Femur (tissue), 1 donor: ENCODE measurements at regions not wholly inside any gene's neighbourhood (a gene's known extent, or its start where the extent isn't known, plus 50 kb on each side); places are given as distances from the start of the nearest gene placed in this dataset.
"Not testable (repeated sequence)": the region's sequence is repeated elsewhere in the genome, so short reads cannot be mapped to it uniquely, and the experiment has no call there.

Experiments used
- DNase-seq: peaks from one replicate; pipeline ENCODE4 v3.0.0-alpha.2; 2017

DNA sequence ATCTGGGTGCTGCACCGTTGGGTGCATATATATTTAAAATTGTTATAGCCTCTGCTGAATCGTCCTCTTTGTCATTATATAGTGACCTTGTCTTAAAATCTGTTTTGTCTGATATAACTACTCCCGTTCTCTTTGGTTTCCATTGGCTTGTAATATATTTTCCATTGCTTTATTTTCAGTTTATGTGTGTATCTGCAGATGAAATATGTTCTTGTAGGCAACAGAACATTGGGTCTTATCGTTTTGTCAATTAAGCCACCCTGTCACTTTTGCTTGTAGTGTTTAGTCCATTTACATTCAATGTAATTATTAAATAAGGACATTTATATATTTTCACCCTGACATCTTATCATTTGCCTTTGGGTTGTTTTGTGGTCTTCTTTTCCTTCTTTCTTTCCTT is 933.9 kb downstream of the EPHA7 start:
- no peak for DNase-seq

DNA sequence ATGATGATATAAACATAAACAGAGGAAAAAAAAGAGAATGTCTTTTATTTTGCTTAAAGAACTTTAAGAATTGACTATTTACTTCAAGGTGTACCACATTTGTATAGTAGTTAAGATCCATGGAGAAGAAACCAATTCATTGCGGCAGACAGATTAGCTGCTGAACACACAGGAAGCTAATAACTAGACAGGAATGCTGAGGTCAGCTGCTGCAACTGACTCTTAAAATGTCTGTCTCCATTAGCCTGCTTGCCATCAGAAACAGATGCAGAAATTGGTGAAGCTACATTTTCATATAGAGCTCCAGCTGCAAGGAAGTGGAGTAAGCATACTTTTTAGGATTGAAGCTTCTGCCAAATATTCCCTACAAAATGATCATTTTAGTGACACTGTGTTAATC is 939.5 kb downstream of the EPHA7 start:
- DNase-seq: no peak

DNA sequence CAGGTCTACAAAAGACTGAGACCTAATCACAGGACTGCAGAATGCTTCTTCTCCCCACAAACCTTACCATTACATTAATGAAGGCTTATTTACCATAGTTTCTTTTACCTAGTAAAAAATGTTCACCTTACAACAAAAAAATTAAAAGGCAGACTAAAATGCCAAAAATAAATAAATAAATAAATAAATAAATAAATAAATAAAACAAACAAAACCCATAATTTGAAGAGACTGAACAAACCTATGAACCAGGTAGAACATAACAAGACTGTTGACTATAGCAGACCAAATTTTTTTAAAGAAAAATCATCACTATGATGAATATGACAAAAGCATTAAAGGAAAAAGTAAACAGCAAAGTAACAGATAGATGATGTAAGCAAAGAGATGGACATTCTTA is 946.3 kb downstream of the EPHA7 start:
- no peak for DNase-seq

DNA sequence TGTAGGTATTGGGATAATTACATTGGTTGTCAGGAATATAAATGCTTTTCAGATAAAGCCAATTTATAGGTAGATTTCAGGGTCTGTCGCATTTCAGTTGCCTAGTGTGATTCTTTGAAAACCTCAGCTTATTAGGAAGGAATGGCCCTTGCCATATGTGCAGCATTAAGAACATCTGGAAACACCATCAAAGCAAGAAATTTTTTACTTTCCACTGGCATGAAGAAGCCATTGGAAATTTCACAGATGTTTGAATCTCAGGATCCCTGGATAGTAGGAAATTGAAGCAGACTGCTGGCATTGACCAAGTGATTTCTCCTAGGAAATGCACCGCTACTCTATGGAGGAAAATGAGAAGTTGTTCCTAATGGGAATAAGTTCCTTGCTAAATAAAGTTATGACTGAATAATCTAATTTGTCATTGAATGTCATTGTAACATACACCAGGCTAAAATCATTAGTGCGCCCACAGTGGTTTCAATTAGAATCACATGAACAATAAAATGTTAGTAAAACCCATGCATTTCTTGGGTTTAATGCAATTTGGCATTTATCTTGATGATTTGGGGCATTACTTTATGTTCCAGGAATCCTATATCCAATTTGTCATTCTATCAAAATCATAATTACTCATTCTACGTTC is 950.1 kb downstream of the EPHA7 start:
- no peak for DNase-seq

DNA sequence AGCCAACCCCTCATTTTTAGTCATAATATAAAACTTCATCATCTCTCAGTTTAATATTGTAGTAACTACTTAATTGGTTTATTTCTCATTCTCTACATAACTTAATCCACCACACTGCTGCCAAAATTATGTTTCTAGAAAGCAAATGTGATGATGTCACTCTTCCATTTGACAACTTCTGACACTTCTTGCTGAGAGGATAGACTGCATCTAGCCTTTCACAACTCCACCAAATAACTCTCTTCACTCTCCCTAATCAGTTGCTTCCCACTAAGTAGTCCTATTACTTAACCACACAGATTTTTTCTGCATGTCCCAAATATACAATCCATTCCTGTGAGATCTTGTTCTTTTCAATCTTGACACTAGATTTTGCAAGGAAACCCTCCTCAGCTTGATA is 951.3 kb downstream of the EPHA7 start:
- DNase-seq: no peak

DNA sequence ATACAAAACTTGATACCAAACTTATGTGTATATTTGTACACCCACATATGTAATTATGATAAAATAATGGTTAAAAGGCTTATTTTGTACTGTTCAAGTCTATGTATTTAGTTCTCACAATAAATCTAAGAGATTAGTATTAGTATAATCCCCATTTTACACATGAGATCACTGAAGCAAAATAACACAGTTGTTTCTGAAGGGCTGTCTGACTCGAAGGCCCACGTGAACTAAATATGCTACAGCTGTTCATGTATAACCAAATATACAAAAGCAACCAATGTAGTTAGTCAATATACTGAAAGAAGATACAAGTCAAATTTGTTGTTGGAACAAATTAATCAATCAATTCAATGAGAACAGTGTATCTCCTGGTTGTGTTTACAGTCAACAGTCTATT is 959.2 kb downstream of the EPHA7 start:
- no peak for DNase-seq

DNA sequence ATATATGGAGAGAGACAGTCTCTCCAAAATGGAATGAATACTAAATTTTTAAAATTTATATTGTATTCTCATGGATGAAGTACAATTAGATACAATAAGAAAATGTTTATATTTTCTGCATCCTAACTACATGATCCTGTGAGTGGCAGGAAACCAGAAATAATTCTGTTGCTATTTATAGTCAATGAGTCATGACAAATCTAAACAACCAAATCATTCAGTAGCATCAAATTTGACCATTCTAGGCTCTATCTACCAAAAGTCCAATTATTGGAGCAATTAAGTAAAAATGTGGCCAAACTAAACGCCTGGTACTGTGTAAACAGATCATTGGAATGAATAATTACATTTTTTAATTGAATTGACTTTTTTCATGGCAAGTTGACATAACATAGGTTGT is 959.8 kb downstream of the EPHA7 start:
- DNase-seq: no peak

DNA sequence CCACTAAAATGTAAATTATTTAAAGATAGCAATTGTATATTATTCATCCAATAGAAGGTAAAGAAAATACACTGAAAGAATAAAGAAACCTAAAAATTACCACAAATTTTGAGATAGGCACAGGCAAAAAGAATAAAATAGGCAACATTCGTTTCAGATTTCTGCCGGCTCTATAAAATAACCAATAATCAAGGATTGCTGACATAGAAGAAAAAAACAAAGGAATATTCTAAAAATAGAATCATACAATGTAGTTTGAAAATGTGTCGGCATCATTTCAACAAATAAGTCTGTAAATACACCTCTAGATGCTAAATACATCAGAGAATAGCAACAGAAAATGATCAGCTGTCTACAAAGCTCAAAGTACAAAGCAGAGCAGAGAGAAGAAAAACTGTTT is 973.3 kb downstream of the EPHA7 start:
- DNase-seq: no peak

DNA sequence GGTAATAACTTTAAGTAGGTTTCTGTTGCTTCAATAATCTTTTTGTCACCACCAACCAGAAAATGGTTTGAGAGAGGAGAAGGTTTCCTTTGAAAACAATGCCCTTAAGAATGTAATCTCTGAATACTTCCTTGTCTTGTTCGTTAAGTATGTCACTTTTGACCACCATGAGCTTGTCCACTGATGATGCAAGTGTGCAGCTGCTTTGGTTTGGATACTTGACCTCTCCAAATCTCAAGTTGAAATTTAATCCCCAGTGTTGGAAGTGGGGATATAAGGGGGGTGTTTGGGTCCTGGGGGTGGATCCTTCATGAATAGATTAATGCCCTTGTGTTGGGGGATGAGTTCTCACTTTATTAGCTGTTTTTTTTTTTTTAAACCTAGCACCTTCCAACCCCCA is 985.4 kb downstream of the EPHA7 start:
- no peak for DNase-seq

DNA sequence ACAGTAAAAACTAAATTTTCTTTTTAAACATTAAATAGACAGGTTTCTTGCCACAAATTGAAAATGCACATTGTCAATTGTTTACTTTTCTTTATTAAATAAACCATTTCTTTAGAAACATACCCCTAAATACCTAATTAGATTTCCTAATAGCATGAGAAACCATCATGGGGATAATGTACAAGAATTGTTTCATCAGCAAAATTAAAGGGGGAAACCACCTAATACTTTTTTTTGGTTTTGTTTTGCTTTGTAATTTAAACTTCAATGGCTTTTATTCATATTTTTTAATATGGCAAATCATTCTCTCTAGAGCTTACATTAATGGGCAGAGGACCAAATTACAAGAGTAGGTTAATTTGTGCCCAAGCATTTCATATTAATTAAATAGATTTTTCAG is 987.9 kb downstream of the EPHA7 start:
- no peak for DNase-seq

DNA sequence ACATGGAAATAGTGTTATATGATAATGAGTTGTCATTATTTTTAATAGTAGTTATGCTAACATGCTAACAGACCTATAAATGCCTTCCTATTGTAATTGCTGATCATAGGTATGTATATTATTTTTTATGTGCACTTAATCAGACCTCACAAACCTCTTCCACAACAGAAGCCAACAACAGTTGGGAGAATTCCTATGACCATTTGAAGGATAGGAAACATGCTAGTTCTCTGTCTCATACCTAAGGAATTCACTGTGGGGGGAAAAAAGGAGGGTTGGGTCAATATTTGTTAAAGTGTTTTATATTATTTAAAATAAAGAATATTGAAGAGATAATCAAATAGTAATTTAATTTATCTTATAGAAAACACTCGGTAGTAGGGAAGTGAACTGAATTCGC is 990.9 kb downstream of the EPHA7 start:
- DNase-seq: no peak

DNA sequence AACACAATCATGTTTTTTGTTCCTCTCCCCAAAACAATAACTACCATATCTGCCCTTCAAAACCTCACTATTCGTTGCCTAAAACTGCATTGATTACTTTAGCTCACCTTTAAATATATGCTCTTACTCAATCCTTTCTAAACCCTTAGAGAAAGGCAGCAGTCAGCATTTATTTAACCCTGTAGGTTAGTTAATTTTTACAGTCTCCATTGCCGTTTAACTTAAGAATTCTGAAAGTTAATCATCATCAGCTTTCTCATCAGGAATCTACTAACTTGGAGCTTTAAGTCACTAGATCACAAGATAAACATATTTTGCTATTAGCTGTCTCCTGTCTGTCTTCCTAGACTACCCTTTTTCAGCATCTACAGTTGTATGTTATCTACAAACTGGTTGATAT is 991.9 kb downstream of the EPHA7 start:
- no peak for DNase-seq

DNA sequence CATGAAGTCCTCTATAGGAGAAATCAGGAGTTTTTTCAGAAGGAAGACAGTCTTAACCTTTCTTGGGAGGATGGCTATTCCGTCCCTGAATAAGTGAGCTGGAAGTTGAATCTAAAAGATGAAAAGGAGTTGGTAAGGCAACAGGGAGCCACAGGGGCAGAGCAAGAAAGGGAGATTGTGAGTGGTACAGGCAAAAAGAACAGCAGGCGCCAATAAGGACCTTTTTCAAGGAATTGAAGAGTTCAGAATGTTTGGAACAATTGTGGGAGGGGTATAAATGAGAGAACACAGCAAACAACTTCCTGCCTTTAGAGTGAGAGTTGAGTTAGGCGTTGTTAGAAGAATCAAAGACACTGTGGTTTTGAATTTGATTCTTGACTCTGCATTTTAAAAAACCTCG is 1003.7 kb downstream of the EPHA7 start:
- DNase-seq: no peak

DNA sequence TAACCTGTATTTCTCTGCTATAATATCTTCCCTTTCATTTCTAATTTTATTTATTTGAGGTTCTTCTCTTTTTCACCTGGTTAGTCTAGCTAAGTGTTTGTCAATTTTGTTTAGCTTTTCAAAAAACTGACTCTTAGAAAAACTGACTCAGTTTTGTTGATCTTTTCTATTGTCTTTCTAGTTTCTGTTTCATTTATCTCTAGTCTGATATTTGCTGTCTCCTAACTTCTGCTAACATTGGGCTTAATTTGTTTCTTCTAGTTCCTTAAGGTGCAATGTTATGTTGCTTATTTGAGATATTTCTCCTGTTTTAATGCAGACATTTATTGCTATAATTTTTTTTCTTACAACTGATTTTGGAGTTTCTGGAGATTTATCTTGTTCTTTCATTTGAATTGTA is 1011.0 kb downstream of the EPHA7 start:
- DNase-seq: no peak

DNA sequence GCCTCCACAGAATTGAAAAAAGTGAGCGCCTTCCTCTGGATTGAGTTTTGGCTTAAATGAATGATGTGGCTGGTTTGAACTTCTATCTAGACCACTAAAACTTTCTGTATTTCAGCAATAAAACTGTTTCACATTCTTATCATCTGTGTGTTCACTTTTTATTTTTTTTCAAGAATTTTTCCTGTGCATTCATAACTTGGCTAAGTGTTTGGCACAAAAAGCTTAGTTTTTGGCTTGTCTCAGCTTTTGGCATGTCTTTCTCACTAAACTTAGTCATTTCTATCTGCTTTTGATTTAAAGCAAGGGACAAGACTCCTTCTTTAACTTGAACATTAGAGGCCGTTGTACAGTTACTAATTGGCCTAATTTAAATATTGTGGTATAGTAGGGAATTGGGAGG is 1015.1 kb downstream of the EPHA7 start:
- peak; percentile 29 for DNase-seq

DNA sequence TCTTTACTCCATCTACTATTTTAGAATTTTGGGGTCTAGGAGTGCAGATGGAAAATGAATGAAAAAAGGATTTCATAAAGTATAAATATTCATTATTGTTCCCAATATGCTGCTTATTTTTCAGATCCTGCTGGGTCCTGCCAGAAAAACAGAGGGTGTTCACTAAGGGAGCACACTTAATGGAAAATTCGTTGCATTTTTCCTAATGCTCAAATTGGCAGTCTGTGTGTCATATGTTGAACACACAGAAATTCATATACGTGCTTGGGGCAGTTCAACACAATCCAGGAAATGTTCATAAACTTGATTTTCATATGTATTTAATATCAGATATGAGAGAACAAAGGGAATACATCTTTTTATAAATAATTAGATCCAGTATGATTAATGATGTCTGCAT is 1019.4 kb downstream of the EPHA7 start:
- no peak for DNase-seq

DNA sequence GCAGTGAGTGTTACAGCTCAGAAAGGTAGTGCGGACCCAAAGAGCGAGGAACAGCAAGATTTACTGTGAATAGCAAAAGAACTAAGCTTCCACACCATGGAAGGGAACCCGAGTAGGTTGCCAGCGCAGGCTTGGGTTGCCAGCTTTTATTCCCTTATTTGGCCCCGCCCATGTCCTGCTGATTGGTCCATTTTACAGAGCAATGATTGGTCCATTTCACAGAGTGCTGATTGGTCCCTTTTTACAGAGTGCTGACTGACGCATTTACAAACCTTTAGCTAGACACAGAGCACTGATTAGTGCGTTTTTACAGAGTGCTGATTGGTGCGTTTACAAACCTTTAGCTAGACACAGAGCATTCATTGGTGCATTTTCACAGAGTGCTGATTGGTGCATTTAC is 1030.7 kb downstream of the EPHA7 start:
- DNase-seq: not testable (repeated sequence)

DNA sequence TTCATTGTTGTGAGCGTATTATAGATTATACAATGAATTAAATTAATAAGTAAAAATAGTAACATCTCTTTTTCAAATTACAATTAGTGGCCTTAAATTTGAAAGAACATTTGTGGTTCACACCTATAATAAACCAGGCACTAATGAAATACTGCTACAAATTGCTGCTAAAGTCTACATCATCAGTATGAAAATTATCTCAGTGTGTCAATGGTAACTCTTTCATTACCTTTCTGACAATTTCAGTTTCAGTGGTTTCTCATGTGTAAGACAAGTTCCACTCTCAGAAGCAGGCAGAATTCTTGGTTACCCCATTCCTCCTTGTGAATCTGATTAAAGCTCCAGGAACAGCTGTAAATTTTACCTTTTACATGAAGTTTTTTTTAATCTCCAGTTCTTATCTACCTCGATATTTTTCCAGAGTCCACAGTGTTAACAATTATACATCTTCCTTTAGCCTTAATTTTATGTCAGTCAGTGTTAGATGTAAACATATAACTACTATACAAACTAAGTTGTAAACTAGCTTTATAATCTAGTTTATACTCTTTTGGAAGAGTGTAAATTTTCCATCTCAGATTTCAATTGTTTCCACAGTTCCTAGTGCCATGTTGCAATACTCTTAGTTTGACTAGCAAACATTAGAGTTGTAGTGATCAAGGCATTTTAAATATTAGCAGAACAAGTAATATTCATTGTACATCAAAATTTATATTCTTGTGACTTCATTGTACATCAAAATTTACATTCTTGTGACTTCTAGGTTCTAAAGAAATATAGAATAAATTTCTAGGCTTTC is 1038.4 kb downstream of the EPHA7 start:
- DNase-seq: no peak

DNA sequence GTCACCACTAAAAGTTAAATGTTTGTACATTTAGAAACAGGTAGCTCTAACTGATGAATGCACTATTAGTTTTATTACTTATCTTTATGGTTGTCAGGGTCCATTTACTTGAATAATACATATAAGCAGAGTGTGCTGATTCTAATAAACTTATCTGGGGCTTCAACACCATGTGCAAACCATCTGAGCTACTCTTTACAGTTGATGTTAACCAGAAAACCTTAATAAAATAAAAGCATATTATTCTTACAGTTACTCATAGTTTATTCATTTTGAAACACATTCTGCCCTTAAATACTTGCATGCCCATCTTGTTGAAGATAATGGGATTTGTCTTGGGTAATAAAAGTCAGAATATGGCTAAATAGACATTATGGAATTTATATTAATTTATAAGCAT is 1042.2 kb downstream of the EPHA7 start:
- no peak for DNase-seq

DNA sequence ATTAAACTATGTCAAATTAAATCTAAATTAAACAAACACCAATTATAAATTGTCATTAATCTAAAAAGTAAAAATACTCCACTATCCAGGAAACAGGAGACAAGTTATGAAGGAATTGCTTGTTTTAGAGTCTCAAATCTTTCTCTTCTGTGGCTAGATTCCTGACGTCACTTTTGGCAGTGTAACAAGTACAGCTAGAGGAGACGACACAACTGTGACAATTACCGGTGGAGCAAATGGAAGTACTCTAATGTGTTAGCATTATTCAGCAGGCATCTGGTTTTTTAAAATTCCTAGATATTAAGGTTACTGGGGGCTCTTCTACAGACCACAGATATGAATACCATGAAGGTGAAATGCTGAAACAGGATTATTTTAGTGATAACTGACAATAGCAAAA is 1042.7 kb downstream of the EPHA7 start:
- no peak for DNase-seq

DNA sequence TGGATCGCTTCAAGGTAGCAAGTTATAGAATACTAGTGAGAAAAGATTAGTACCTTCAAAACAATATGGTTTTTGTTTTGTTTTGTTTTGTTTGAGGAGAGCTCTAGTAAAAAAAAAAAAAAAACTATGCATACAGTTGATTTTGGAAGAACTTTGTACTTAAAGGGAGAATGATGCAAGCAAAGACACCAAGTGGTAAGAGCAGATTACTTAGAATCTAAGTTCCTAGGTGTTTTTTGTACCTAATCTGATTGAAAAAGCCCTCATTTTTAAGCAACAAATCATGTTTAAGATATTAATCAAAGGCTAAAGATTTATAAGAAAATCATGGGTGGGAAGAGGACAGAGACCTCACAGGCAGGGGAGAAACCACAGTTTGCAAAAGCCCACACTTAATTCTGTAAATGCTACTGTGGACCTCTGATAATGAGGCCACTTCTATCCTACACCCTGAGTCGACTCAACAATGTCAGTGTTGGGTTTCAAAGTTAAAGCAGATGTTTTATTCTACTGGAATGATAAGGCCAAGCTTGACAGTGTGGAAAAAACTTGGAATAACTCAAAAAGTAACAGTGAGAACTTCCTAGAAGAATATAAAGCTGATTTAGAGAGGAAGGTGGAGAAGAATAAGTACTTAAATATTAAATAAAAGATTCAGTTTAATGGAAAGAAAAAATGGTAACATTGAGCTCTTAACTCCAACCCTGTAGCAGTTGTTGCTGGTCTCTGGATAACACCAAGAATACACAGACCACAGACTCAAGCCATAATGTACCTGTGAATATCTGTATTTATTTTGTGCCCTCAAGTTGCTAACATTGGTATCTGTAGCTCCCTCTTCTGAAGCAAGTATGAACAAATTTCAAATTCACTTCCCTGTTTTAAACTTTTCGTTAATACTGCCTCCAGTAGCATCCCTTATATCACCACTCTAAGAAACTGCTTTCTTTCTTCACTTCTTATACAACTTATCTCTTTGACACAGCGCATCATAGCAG is 1047.8 kb downstream of the EPHA7 start:
- DNase-seq: no peak

DNA sequence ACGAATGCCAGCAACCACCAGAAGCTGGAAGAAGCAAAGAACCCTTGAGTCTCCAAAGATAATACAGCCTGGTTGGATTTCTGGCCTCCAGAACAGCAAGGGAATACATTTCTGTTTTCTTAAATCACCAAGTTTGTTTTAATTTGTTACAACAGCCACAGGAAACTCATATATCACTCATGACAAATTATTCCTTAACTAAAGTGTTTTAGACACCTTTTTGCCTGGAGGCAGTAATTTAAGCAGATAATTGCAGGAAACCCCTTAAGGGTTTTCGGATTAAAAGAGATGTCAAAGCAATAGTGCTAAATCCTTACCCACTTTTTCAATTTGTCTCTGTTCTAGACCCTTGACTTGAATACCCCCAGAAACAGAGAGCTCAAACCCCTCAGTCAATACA is 1050.0 kb downstream of the EPHA7 start:
- DNase-seq: no peak

DNA sequence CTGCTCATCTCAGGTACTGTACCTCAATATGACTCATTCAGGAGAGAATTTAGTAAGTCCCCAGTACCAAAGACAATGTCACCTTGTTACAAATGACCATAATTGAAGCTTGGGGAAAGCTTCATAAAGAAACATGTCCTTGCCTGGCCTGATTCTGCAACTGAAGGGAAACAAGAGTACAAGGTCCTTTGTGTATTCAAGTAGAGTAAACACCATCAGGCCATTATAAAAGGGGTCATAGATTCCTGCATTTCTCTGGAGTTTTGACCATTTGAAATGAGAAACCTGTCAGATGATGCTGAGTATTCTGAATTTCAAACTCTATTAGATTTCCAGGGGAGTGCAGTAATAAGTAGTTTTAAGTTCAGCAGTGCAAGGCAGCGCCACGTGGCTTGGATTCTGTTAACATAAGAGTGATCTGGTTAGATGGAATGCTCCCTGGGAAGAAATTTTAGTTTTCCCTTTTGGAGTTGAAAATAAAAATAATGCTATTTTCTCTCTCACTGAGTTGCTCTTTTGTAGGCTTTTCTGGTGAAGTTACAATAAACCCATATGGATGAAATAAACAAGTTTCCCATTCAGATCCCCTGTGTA is 1054.3 kb downstream of the EPHA7 start:
- DNase-seq: peak; percentile 79
